AG09309 (cell line): ENCODE measurements at regions not wholly inside any gene's neighbourhood (a gene's known extent, or its start where the extent isn't known, plus 50 kb on each side); places are given as distances from the start of the nearest gene placed in this dataset.
"Not testable (repeated sequence)": the region's sequence is repeated elsewhere in the genome, so short reads cannot be mapped to it uniquely, and the experiment has no call there.

Experiments used
- DNase-seq: peaks from one replicate; pipeline ENCODE4 v3.0.0-alpha.2; 2010; ENCODE audit warnings: low read depth
- H3K4me3 ChIP-seq: 2 replicates; pipeline ENCODE4 v1.5.1; 2011; ENCODE audit warnings: mild to moderate bottlenecking, low read depth, low read length, moderate library complexity; ENCODE audit not compliant: control insufficient read depth
- CTCF ChIP-seq: IDR thresholded peaks from 2 replicates; pipeline ENCODE4 v1.5.1; 2011; ENCODE audit warnings: mild to moderate bottlenecking, low read depth, low read length, inconsistent platforms; ENCODE audit not compliant: insufficient read depth, control insufficient read depth; ENCODE audit errors: missing control alignments

DNA sequence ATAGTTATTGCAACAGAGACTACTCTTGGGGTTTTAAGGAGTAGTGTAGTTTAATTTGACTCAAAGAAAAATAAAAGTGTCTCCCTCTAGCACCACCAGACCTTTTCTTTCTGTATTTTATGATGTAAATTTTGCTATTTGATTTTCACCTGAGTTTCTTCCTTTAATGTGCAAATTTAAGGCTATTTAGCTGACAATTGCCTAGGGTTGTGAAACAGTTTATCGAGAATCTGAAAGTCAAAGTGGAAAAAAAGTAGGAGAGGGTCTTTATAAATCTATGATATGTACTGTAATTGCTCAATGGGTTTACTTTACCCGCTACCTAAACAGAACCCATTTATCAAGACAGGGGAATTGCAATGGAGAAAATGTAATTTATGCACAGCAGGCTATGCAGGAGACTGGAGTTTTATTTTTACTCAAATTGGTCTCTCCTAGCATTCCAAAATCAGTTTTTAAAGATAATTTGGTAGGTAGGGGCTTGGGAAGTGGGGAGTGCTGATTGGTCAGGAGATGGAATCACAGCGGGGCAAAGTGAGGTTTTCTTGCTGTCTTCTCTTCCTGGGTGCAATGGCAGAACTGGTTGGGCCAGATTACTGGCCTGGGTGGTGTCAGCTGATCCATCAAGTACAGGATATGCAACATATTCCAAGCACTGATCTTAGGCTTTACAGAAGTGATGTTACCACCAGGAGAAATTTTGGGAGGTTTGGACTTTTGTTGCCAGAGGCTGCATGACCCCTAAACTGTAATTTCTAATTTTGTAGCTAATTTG, 228.6 kb upstream of the TACR3 start:
- no peak for TF ChIP-seq CTCF
- H3K4me3 ChIP-seq, result no peak overlapping the region
- no peak for DNase-seq

- no peak for DNase-seq
- no peak overlapping the region for H3K4me3 ChIP-seq
- TF ChIP-seq CTCF, result no peak
These were observed 227.8 kb upstream of the TACR3 start for GRCh38 chr4:103947617-103948016.

GRCh38 chr4:103946621-103947268, 227.0 kb upstream of the TACR3 start:
- not testable (repeated sequence) for H3K4me3 ChIP-seq, DNase-seq

GRCh38 chr4:103938488-103938887, 218.7 kb upstream of the TACR3 start:
- no peak for DNase-seq

DNA sequence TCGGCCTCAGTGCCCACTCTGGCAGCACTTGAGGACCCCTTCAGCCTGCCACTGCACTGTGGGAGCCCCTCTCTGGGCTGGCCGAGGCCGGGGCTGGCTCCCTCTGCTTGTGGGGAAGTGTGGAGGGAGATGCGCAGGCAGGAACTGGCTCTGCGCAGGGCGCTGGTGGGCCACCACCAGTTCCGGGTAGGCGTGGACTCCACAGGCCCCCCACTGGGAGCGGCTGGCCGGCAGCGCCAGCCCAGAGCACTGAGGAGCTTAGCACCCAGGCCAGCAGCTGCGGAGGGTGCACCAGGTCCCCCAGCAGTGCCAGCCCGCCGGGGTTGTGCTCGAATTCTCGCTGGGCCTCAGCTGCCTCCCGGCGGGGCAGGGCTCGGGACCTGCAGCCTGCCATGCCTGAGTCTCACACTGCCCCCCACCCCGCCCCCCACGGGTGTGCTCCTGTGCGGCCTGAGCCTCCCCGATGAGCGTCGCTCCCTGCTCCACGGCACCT, 216.9 kb upstream of the TACR3 start:
- H3K4me3 ChIP-seq, result no peak overlapping the region
- no peak for TF ChIP-seq CTCF
- DNase-seq, result no peak

More at GRCh38 chr4:103938488-103938887, 218.7 kb upstream of the TACR3 start:
- no peak for TF ChIP-seq CTCF
- H3K4me3 ChIP-seq, result no peak overlapping the region

GRCh38 chr4:103934178-103934789, 214.5 kb upstream of the TACR3 start:
- peak; percentile 3 for DNase-seq
- peak; percentile 55 for TF ChIP-seq CTCF
- H3K4me3 ChIP-seq, result no peak overlapping the region

DNA sequence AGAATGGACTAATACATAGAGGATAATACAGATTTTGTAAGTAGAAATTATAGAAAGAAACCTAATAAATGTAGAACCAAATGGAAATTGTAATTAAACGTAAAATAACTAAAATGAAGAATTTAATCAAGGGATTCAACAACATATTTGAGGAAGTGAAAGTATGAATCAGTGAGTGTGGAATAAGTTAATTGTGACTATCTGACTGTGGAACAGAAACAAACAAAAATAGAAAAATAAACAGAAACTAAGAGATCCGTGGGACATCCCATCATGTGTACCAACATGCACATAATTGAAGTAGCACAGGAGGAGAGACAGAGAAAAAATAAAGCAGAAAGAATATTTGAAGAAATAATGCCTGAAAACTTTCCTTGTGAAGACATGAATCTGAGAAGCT, 208.6 kb upstream of the TACR3 start:
- DNase-seq, result no peak
- no peak overlapping the region for H3K4me3 ChIP-seq
- TF ChIP-seq CTCF, result no peak
